ENCODE measurements at regions not wholly inside any gene's neighbourhood (a gene's known extent, or its start where the extent isn't known, plus 50 kb on each side); places are given as distances from the start of the nearest gene placed in this dataset.
"Not testable (repeated sequence)": the region's sequence is repeated elsewhere in the genome, so short reads cannot be mapped to it uniquely, and the experiment has no call there.

DNA sequence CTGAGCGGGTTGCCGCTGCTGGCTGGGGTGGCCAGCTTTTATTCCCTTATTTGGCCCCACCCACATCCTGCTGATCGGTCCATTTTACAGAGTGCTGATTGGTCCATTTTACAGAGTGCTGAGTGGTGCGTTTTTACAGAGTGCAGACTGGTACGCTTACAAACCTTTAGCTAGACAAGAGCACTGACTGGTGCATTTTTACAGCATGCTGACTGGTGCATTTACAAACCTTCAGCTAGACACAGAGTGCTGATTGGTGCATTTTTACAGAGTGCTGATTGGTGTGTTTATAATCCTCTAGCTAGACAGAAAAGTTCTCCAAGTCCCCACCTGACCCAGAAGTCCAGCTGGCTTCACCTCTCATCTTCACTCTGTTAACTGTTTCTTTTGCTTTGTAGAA lies 1217.6 kb upstream of the TMEFF2 start:
- TF ChIP-seq, protein P1, sequence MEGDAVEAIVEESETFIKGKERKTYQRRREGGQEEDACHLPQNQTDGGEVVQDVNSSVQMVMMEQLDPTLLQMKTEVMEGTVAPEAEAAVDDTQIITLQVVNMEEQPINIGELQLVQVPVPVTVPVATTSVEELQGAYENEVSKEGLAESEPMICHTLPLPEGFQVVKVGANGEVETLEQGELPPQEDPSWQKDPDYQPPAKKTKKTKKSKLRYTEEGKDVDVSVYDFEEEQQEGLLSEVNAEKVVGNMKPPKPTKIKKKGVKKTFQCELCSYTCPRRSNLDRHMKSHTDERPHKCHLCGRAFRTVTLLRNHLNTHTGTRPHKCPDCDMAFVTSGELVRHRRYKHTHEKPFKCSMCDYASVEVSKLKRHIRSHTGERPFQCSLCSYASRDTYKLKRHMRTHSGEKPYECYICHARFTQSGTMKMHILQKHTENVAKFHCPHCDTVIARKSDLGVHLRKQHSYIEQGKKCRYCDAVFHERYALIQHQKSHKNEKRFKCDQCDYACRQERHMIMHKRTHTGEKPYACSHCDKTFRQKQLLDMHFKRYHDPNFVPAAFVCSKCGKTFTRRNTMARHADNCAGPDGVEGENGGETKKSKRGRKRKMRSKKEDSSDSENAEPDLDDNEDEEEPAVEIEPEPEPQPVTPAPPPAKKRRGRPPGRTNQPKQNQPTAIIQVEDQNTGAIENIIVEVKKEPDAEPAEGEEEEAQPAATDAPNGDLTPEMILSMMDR (IDR thresholded peaks at IDR 0.05), result not testable (repeated sequence)
- not testable (repeated sequence) for TF ChIP-seq EZH2 (IDR thresholded peaks at IDR 0.05; ENCODE audit: borderline replicate concordance, insufficient read depth, low read depth, low read length, poor library complexity, severe bottlenecking)

All from B cell (primary cell).